ENCODE measurements at regions not wholly inside any gene's neighbourhood (a gene's known extent, or its start where the extent isn't known, plus 50 kb on each side); places are given as distances from the start of the nearest gene placed in this dataset.

DNA sequence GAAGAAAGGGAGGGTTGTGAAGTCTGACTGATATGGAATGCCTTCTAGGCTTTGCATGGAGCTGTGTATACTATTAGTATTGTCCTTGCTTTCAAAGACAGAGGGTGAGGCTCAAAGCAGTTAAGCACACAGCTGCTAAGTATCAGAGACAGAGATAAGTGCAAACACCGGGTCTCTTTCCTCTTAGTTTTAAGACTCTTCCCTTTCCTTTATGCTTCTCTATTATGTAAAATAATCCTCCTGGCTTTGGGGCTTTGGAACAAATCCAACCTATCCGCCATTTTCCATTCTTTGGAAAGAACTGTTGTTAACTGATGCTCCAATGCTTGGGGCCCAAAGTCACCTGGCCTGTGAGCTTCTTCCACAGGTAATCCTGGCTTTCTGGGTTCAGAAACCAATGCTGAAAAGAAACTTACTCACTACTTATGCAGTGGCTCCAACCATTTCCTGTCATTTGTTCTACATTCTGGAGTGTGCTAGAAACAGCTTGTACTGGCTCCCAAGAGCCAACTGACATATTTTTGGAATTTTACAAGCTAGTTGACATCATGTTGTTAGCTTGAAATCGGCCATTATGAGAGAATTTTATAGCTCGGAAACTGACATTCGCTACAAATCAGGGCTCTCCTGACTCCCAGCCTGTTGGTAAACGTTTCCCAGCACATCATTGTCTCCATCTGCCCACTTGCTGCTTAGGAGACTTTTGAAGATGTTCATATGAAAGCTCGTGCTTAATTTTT lies 67.5 kb downstream of the DNTTIP2 start:
- no peaks in the 10 kb centered on the region for H3K36me3 ChIP-seq (ENCODE audit: control insufficient read depth in 1 of 2, insufficient read depth in 2 of 2, low read length in 2 of 2)
- no peak overlapping the region for H2BK120ac ChIP-seq (ENCODE audit: insufficient read depth, low read length, poor library complexity)
- no peaks in the 10 kb centered on the region for H3K9me3 ChIP-seq (ENCODE audit: insufficient read depth, low read depth, low read length)
- H3K23ac ChIP-seq (ENCODE audit: low read length), result no peak overlapping the region
- H3K4ac ChIP-seq (ENCODE audit: low read depth, low read length), result no peak overlapping the region
- H2AFZ ChIP-seq (ENCODE audit: insufficient read depth, low read length, poor library complexity), result no peak overlapping the region
- H2BK12ac ChIP-seq (ENCODE audit: low read length), result peak overlapping the region; percentile 39
- H3K18ac ChIP-seq (ENCODE audit: low read length), result no peak overlapping the region
- no peak overlapping the region for H3K27ac ChIP-seq (ENCODE audit: low read depth, low read length)
- no peak overlapping the region for H3K14ac ChIP-seq (ENCODE audit: low read length)
- H3K4me1 ChIP-seq (ENCODE audit: control insufficient read depth in 1 of 2, insufficient read depth in 2 of 2, low read length in 2 of 2), result peaks cover 3 to 7% of the 10 kb centered on the region in 2 experiments
- no peak overlapping the region for H4K91ac ChIP-seq (ENCODE audit: low read depth, low read length)
- no peak overlapping the region for H3K4me3 ChIP-seq (ENCODE audit: low read depth, low read length)
- no peak overlapping the region for H4K8ac ChIP-seq (ENCODE audit: low read depth, low read length)
- H3K79me1 ChIP-seq (ENCODE audit: low read length), result no peaks in the 10 kb centered on the region
- H2BK5ac ChIP-seq (ENCODE audit: low read depth, low read length, poor library complexity), result peak overlapping the region; percentile 3
- no peaks in the 10 kb centered on the region for H3K79me2 ChIP-seq (ENCODE audit: control insufficient read depth, insufficient read depth, low read length, poor library complexity)
- DNase-seq, result no peak
- peak overlapping the region; percentile 22 for H2AK5ac ChIP-seq (ENCODE audit: low read length)
- no peak overlapping the region for H4K12ac ChIP-seq (ENCODE audit: low read depth, low read length)
- WGBS (ENCODE audit: extremely low coverage, insufficient coverage, insufficient read length), result no CpG with 5 or more reads among the region's 7 CpGs
- no peaks in the 10 kb centered on the region for H3K27me3 ChIP-seq (ENCODE audit: insufficient read depth, low read length)
- H3K9ac ChIP-seq (ENCODE audit: low read length), result no peak overlapping the region
- H3K4me2 ChIP-seq (ENCODE audit: low read length), result no peak overlapping the region

DNA sequence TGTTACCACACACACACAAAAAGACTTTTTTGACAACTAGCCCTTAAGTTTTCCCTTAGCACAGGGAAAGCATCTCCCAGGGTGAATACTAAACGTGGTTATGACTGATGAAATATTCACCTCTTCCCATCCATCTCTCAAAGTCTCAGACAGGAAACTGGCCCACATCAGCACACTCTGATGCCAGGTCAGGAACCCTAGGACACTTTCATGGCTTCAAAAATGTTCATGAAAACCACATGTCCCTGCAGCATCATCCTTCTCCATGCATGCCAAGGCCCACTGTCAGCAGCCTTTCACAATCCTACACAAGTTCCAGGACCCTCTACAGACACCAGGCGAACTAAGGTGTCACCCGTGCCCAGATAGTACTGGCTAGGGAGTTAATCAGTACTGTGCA lies 68.7 kb downstream of the DNTTIP2 start:
- no peak overlapping the region for H2AK5ac ChIP-seq (ENCODE audit: low read length)
- no peak overlapping the region for H3K4me3 ChIP-seq (ENCODE audit: low read depth, low read length)
- no peaks in the 10 kb centered on the region for H3K27me3 ChIP-seq (ENCODE audit: insufficient read depth, low read length)
- WGBS (ENCODE audit: extremely low coverage, insufficient coverage, insufficient read length), result no CpG with 5 or more reads among the region's 3 CpGs
- no peaks in the 10 kb centered on the region for H3K9me3 ChIP-seq (ENCODE audit: insufficient read depth, low read depth, low read length)
- no peak overlapping the region for H3K9ac ChIP-seq (ENCODE audit: low read length)
- H3K4me1 ChIP-seq (ENCODE audit: control insufficient read depth in 1 of 2, insufficient read depth in 2 of 2, low read length in 2 of 2), result peaks cover 3 to 7% of the 10 kb centered on the region in 2 experiments
- no peak overlapping the region for H2BK120ac ChIP-seq (ENCODE audit: insufficient read depth, low read length, poor library complexity)
- no peaks in the 10 kb centered on the region for H3K36me3 ChIP-seq (ENCODE audit: control insufficient read depth in 1 of 2, insufficient read depth in 2 of 2, low read length in 2 of 2)
- H3K18ac ChIP-seq (ENCODE audit: low read length), result no peak overlapping the region
- H3K14ac ChIP-seq (ENCODE audit: low read length), result no peak overlapping the region
- H3K4ac ChIP-seq (ENCODE audit: low read depth, low read length), result no peak overlapping the region
- H3K23ac ChIP-seq (ENCODE audit: low read length), result no peak overlapping the region
- DNase-seq, result no peak
- no peak overlapping the region for H3K27ac ChIP-seq (ENCODE audit: low read depth, low read length)
- H2BK5ac ChIP-seq (ENCODE audit: low read depth, low read length, poor library complexity), result no peak overlapping the region
- H4K91ac ChIP-seq (ENCODE audit: low read depth, low read length), result no peak overlapping the region
- H2BK12ac ChIP-seq (ENCODE audit: low read length), result no peak overlapping the region
- no peak overlapping the region for H3K4me2 ChIP-seq (ENCODE audit: low read length)
- H4K12ac ChIP-seq (ENCODE audit: low read depth, low read length), result no peak overlapping the region
- no peak overlapping the region for H2AFZ ChIP-seq (ENCODE audit: insufficient read depth, low read length, poor library complexity)
- H3K79me2 ChIP-seq (ENCODE audit: control insufficient read depth, insufficient read depth, low read length, poor library complexity), result no peaks in the 10 kb centered on the region
- H4K8ac ChIP-seq (ENCODE audit: low read depth, low read length), result no peak overlapping the region
- H3K79me1 ChIP-seq (ENCODE audit: low read length), result no peaks in the 10 kb centered on the region

DNA sequence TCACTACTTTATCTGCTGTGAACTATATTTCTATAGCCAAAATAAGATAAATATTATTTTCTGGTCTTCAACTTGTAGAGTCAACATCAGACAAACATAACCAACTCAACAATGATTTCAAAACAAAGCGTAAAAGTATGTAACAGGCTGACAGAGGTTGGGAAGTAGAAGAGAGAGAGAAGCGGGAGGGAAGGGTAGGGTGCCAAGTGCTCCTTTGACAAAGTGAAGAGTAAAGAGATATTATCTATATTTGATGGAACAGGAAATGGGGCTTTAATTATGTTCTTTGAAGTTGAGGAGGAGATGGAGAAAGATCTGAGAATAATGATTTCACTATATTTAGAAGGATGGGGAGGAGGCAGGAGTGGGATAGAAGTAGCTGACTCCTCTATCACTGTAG lies 70.1 kb downstream of the DNTTIP2 start:
- no peak overlapping the region for H2BK120ac ChIP-seq (ENCODE audit: insufficient read depth, low read length, poor library complexity)
- no peak overlapping the region for H4K12ac ChIP-seq (ENCODE audit: low read depth, low read length)
- H3K23ac ChIP-seq (ENCODE audit: low read length), result no peak overlapping the region
- DNase-seq, result no peak
- H2BK12ac ChIP-seq (ENCODE audit: low read length), result no peak overlapping the region
- no peak overlapping the region for H3K4me3 ChIP-seq (ENCODE audit: low read depth, low read length)
- H2AFZ ChIP-seq (ENCODE audit: insufficient read depth, low read length, poor library complexity), result no peak overlapping the region
- no peak overlapping the region for H3K4me2 ChIP-seq (ENCODE audit: low read length)
- H3K9me3 ChIP-seq (ENCODE audit: insufficient read depth, low read depth, low read length), result no peaks in the 10 kb centered on the region
- no peak overlapping the region for H3K18ac ChIP-seq (ENCODE audit: low read length)
- H3K27ac ChIP-seq (ENCODE audit: low read depth, low read length), result no peak overlapping the region
- no peaks in the 10 kb centered on the region for H3K79me1 ChIP-seq (ENCODE audit: low read length)
- no peak overlapping the region for H3K14ac ChIP-seq (ENCODE audit: low read length)
- H3K9ac ChIP-seq (ENCODE audit: low read length), result no peak overlapping the region
- H3K4ac ChIP-seq (ENCODE audit: low read depth, low read length), result no peak overlapping the region
- no peak overlapping the region for H4K8ac ChIP-seq (ENCODE audit: low read depth, low read length)
- H4K91ac ChIP-seq (ENCODE audit: low read depth, low read length), result no peak overlapping the region
- WGBS (ENCODE audit: extremely low coverage, insufficient coverage, insufficient read length), result no CpG with 5 or more reads among the region's 2 CpGs
- H3K27me3 ChIP-seq (ENCODE audit: insufficient read depth, low read length), result no peaks in the 10 kb centered on the region
- H3K79me2 ChIP-seq (ENCODE audit: control insufficient read depth, insufficient read depth, low read length, poor library complexity), result no peaks in the 10 kb centered on the region
- no peak overlapping the region for H2BK5ac ChIP-seq (ENCODE audit: low read depth, low read length, poor library complexity)
- peaks cover 3 to 4% of the 10 kb centered on the region in 2 experiments for H3K4me1 ChIP-seq (ENCODE audit: control insufficient read depth in 1 of 2, insufficient read depth in 2 of 2, low read length in 2 of 2)
- no peaks in the 10 kb centered on the region for H3K36me3 ChIP-seq (ENCODE audit: control insufficient read depth in 1 of 2, insufficient read depth in 2 of 2, low read length in 2 of 2)
- H2AK5ac ChIP-seq (ENCODE audit: low read length), result no peak overlapping the region

DNA sequence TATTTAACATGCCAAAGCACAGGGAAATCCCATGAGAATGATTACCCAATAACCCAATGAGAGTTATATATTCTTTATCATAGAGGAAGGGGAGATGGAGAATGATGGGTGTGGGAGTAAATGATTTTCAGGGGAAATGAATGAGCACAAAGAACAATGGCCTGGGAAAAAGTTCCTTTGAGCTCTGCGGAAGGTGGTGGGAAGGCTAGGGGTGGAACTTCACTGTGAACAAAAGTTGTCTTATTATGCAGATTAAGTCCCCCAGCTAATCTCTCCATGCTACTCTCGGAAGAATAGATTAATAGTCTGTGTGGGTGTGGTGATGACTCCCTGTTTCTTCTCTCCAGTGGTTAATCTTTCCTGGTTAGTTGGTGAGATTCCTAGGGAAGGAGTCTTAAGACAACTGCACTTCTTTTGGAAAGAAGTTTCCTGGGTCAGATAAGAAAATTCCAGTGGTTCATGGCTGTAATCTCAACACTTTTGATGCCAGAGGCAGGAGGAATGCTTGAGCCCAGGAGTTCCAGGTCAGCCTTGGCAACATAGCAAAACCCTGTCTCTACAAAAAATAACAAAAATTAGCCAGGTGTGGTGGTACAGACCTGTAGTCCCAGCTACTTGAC lies 71.6 kb downstream of the DNTTIP2 start:
- no peak overlapping the region for H3K4ac ChIP-seq (ENCODE audit: low read depth, low read length)
- no peak overlapping the region for H3K4me2 ChIP-seq (ENCODE audit: low read length)
- H3K18ac ChIP-seq (ENCODE audit: low read length), result no peak overlapping the region
- H4K12ac ChIP-seq (ENCODE audit: low read depth, low read length), result no peak overlapping the region
- no peak overlapping the region for H3K14ac ChIP-seq (ENCODE audit: low read length)
- no peak overlapping the region for H2BK120ac ChIP-seq (ENCODE audit: insufficient read depth, low read length, poor library complexity)
- no peak overlapping the region for H4K8ac ChIP-seq (ENCODE audit: low read depth, low read length)
- H3K79me2 ChIP-seq (ENCODE audit: control insufficient read depth, insufficient read depth, low read length, poor library complexity), result no peaks in the 10 kb centered on the region
- H2BK12ac ChIP-seq (ENCODE audit: low read length), result no peak overlapping the region
- H3K9ac ChIP-seq (ENCODE audit: low read length), result no peak overlapping the region
- H2AK5ac ChIP-seq (ENCODE audit: low read length), result no peak overlapping the region
- no peak overlapping the region for H3K4me3 ChIP-seq (ENCODE audit: low read depth, low read length)
- H4K91ac ChIP-seq (ENCODE audit: low read depth, low read length), result no peak overlapping the region
- no peaks in the 10 kb centered on the region for H3K36me3 ChIP-seq (ENCODE audit: control insufficient read depth in 1 of 2, insufficient read depth in 2 of 2, low read length in 2 of 2)
- H3K9me3 ChIP-seq (ENCODE audit: insufficient read depth, low read depth, low read length), result no peaks in the 10 kb centered on the region
- WGBS (ENCODE audit: extremely low coverage, insufficient coverage, insufficient read length), result no CpG with 5 or more reads among the region's 2 CpGs
- H3K79me1 ChIP-seq (ENCODE audit: low read length), result no peaks in the 10 kb centered on the region
- no peak overlapping the region for H3K27ac ChIP-seq (ENCODE audit: low read depth, low read length)
- no peaks in the 10 kb centered on the region for H3K4me1 ChIP-seq (ENCODE audit: control insufficient read depth in 1 of 2, insufficient read depth in 2 of 2, low read length in 2 of 2)
- DNase-seq, result peak in 1 of 2 donors; percentile 62
- no peak overlapping the region for H2AFZ ChIP-seq (ENCODE audit: insufficient read depth, low read length, poor library complexity)
- no peak overlapping the region for H3K23ac ChIP-seq (ENCODE audit: low read length)
- no peaks in the 10 kb centered on the region for H3K27me3 ChIP-seq (ENCODE audit: insufficient read depth, low read length)
- H2BK5ac ChIP-seq (ENCODE audit: low read depth, low read length, poor library complexity), result no peak overlapping the region
